ENCODE measurements at regions not wholly inside any gene's neighbourhood (a gene's known extent, or its start where the extent isn't known, plus 50 kb on each side); places are given as distances from the start of the nearest gene placed in this dataset.

GRCh38 chr5:88144219-88145001, 124.2 kb downstream of the TMEM161B start:
- no peak for DNase-seq (ENCODE audit: low spot score in 2 of 2)
- no peak for FAIRE-seq

- DNase-seq (ENCODE audit: low spot score in 2 of 2) = no peak
- no peak for FAIRE-seq
Measured at GRCh38 chr5:88143693-88144218, 124.9 kb downstream of the TMEM161B start.

DNA sequence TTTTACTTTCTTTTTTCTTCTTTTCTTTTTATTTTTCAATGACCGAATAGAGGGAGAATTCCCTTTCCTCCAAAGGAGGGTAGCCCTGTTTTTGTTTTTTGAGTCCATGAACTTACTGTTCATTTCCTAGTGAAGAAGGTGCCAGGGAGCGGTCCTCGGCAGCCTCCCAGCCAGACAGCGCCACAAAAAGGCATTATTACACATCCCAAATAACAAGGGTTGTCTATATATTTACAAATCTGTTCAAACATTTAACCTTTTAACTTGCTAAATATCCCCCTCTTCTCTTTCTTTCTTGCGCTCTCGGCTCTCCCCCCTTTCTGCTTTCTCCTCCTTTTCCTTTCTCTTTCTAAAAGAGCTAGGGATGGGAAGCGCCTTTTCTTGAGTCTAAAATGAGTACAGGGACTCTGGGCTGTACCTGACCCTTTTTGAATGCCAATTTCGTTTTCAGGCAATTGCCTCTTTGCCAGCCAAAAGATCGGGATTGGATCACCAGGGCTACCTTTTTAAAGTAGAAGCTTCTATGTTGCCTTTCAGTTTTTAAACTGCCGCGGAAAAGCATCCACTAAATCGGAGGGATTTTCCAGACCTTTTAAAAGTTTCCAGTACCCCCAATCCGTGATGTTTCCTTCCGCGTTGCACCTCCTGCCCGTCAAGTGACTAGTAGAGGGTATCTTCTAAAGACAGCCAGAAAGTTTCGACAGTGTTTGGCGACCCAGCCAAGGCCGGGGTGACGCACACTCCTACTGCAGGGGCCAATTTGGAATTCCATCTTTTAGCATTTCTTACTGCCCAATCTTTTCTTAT, 125.6 kb downstream of the TMEM161B start:
- FAIRE-seq (no peak), DNase-seq (ENCODE audit: low spot score in 2 of 2) (no peak)

DNA sequence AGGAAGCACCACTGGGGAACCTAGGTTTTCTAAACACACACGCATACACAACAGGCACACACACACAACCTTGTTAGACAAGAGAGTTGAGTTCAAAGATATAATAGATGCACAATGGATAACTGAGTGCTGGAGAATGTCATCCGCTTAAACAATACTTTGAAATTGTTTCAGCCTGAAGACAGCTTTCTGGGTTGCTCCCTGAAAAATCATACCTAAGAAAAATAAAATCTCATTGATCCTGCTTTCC, 126.1 kb downstream of the TMEM161B start:
- FAIRE-seq = no peak
- DNase-seq (ENCODE audit: low spot score in 2 of 2) = no peak

- peak; percentile 68 to 81 for DNase-seq (ENCODE audit: low spot score in 2 of 2)
- no peak for FAIRE-seq
Measured at GRCh38 chr5:88140856-88141752, 127.5 kb downstream of the TMEM161B start.

GRCh38 chr5:88140396-88140855, 128.2 kb downstream of the TMEM161B start:
- no peak for DNase-seq (ENCODE audit: low spot score in 2 of 2)
- no peak for FAIRE-seq

DNA sequence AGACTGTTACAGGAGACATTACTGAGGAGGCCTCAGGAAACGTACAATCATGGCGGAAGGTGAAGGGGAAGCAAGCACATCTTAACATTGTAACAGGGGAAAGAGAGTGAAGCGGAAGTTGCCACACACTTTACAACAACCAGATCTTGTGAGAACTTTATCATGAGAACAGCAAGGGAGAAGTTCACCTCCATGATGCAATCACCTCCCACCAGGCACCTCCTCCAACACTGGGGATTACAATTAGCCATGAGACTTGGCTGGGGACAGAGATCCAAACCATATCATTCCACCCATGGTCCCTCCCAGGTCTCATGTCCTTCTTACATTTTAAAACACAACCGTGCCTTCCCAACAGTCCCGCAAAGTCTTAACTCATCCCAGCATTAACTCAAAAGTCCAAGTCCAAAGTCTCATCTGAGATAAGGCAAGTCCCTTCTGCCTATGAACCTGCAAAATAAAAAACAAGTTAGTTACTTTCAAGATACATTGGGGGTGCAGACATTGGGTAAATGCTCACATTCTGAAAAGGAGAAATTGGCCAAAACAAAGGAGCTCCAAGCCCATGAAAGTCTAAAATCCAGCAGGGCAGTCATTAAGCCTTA, 138.3 kb downstream of the TMEM161B start:
- FAIRE-seq = no peak

DNA sequence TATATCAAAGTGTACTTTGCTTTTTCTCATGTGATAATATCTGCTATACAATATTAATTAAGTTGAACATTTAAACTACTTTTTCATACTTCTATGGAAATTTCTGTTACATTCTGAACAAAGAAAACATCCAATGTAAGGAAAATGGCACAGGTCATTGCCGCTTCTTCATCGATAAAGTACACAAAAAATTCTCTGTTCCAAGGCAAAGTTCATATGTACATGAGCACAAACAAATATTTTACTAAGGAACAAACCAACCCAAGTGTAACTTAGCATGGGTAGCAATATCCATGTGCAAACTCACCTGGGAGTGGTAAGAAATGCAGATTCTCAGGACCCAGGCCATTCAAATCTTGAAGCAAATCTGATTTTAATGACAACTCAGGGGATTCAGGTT, 139.8 kb downstream of the TMEM161B start:
- FAIRE-seq = no peak
- DNase-seq (ENCODE audit: low spot score in 2 of 2) = no peak

More for the DNA sequence above, 138.3 kb downstream of the TMEM161B start:
- no peak for DNase-seq (ENCODE audit: low spot score in 2 of 2)

DNA sequence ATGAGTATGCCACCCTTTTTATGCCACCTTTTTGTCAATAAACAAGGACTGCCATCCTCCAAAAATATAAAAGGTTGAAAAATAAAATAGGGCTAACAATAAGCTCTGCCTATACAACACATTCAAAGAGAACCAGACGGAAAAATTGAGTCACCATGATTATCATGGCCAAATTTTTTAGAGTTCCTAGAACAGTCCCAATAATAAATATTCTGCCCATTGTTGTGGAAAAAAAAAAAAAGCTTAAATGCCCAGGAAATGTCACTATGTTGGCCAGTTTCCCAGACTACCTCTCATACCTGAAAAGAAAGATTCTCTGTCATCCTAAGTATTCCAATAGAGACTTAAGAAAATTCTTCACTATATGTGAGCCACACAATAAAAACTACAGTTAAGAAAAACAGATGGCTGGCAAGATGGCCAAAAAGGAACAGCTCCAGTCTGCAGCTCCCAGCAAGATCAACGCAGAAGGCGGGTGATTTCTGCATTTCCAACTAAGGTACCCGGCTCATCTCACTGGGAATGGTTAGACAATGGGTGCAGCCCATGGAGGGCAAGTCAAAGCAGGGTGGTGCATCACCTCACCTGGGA, 149.0 kb downstream of the TMEM161B start:
- FAIRE-seq = no peak
- no peak for DNase-seq (ENCODE audit: low spot score in 2 of 2)

DNA sequence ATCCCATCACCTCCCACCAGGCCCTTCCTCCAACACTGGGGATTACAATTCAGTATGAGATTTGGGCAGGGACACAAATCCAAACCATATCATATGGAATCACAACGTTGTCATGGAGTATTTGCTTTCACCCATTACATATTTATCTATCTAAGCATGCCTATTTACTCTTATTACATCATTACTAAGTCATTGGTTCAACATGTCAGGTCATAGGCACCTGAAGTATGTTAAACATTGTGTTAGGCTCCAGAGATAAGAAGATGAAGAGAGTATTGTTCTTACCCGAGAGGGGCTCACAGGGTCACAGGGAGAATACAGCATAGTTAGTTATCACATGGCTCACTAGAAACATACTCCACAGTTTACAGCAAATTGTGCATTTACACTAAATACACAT, 150.5 kb downstream of the TMEM161B start:
- FAIRE-seq (no peak), DNase-seq (ENCODE audit: low spot score in 2 of 2) (no peak)

DNA sequence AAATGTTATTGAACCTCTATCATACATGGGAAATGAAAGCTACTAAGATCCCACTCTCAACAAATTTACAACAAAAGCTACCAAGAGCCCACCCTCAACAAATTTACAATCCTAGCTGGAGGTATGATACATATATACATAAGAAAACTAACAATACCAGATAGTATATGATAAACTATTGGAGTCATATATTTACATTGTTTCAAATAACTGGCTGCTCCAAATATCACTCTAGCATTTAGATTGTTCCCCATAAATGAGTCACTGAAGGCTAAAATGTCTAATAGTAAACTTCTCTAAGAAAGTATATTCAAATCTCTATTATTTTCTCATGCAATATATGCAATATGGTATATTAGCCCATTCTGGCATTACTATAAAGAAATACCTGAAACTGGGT, 151.1 kb downstream of the TMEM161B start:
- DNase-seq (ENCODE audit: low spot score in 2 of 2) (no peak), FAIRE-seq (no peak)

DNA sequence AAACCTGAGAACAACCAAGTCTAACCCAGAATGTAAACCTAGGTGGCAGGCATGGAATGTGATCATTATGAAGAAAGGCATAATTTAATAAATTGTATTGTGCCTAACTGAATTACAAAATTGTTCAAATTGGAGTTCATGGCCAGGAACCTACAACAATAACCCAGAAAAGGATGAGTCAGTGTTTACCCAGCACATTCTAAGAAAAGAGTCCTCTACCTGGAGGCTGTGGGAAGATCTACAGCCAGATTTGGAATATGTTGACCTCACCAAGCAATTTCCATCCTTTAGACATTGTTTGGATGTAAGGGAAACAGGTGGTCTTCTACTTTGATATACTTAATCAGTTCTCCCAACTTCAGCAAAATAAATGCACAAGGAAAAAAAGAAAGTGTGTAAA, 152.2 kb downstream of the TMEM161B start:
- DNase-seq (ENCODE audit: low spot score in 2 of 2) = no peak
- no peak for FAIRE-seq

DNA sequence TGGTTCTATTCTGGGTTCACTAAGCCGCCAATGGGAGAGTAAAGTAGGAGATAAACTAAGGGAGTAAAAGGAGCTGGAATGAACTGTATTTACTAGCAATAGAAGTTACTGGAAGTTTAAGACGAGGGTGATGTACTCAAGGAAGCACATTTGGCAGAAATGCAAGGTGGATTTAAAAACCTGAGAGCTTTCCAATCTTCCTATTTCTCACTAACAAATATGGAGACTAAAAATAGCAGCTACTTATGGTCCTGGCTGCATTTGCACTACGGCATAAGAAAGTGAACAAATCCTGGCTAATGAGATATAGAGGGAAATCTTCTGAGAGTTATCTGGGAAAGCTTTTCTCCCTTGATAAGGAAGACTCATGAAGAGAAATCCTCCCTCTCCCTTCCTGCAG, 153.4 kb downstream of the TMEM161B start:
- DNase-seq (ENCODE audit: low spot score in 2 of 2) = no peak
- no peak for FAIRE-seq

DNA sequence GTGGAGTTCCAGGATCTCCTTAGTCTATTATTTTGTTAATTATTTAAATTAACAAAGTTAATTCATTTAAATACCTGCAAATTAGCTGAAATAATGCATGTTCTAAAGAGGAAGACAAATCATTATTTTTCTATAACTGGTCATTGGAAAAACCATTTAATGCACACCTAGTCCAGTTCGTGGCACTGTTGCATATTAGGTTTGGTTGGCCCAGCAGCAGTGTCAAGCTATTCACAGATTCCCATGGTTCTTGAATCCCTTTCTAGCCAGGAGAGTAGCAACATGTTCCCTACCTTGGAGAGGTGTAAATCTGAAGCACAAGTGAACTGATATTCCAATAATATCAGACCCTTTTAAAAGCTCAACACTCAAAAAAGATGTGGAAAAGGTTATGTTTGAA, 155.2 kb downstream of the TMEM161B start:
- FAIRE-seq (no peak), DNase-seq (ENCODE audit: low spot score in 2 of 2) (no peak)

DNA sequence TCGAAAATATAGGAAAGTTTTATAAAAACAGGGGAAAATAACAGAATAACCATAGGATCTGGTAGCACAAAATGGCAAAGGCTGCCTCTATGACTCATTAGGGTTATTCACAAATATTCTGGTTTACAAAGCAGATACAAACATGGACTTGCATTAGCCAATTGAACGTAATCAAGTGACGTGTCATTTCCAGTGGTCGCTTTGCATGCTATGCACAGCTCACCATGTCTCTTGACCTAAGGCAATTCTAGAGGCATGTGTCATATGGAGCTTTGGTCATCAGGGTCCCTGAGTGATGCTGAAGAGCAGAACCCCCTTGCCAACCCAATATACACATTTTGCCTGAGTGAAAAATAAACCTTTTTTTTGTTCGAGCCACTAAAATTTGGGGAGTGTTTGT, 158.8 kb downstream of the TMEM161B start:
- DNase-seq (ENCODE audit: low spot score in 2 of 2) (no peak), FAIRE-seq (no peak)

DNA sequence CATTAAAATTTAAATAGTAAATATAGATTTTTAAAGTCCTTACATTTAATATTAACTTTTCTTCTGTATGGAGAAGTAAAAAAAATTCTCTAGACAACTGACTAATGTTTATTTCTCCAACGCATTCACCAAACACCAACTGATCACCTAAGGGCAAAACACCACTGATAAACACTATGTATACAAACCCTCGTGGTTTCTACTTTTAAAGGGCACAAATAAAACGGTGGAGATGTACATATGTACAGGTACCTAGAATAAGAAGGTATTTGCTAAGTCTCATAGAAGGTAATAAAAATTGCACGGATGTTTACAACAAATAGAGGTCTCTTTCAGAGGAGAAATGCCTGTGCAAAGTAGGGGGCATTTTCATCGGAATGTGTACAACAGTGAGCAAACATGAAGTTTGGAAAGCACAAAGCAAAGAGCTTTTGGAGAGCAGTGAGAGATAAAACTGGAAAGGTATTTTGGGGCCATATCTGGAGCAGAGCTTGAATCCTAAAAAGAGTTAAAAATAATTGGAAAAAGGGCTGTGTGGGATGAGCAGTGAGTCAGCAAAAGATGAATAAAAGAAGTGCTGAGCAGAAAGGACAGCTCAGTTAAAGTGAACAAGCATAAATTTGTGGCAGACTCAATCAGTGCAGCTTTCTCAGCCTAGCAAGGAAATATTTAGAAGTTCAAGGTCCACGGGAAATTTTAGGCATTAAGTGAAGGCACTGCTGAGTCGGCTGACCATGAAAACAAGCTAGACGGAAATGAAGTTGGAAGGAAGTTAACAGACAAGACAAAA, 160.0 kb downstream of the TMEM161B start:
- DNase-seq (ENCODE audit: low spot score in 2 of 2) (no peak), FAIRE-seq (no peak)

GRCh38 chr5:88094906-88095496, 173.6 kb downstream of the TMEM161B start:
- FAIRE-seq (no peak), DNase-seq (ENCODE audit: low spot score in 2 of 2) (no peak)

- FAIRE-seq = no peak
- DNase-seq (ENCODE audit: low spot score in 2 of 2) = no peak
Measured at GRCh38 chr5:88094403-88094802, 174.2 kb downstream of the TMEM161B start.

DNA sequence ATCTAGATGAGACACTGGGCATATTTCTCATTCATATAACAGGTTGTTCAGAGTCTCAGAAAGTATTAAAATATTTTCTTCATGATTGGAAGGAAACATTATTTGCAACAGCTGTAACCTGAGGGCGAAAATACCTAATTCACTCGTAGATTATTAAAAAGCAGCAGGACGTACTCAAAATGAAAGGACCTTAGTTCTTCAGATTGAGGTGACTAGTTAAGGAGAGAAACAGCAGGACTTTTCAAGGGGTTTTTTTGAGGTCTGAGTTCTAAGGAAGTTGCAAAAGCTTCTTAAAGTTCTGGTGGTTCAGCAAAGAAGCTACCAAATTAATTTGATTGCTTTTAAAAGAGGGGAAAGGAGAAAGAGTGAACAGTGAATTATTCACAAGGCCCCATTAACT, 174.9 kb downstream of the TMEM161B start:
- no peak for DNase-seq (ENCODE audit: low spot score in 2 of 2)
- no peak for FAIRE-seq

All from frontal cortex (tissue), 3 donors.